ENCODE measurements at regions not wholly inside any gene's neighbourhood (a gene's known extent, or its start where the extent isn't known, plus 50 kb on each side); places are given as distances from the start of the nearest gene placed in this dataset.

DNA sequence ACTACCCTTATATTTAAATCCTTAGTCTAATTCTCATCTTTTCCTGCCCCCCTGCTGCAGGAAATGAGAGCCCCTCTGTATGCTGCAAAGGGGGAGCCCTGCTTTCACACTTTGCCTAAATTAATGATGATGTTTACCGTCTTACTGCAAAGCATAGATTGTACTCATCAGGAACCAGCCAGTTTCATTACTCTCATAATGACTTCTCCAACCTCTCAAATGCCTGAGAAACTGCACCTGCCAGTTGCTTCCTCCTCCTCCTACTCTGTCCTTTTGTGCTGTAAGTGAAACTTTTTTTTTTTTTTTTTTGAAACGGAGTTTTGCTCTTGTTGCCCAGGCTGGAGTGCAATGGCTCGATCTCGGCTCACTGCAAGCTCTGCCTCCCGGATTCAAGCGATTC is 101.7 kb downstream of the ADSS2 start:
- no peak overlapping the region for H3K4me3 ChIP-seq (ENCODE audit: low read depth, low read length)
- TF ChIP-seq, protein P1, sequence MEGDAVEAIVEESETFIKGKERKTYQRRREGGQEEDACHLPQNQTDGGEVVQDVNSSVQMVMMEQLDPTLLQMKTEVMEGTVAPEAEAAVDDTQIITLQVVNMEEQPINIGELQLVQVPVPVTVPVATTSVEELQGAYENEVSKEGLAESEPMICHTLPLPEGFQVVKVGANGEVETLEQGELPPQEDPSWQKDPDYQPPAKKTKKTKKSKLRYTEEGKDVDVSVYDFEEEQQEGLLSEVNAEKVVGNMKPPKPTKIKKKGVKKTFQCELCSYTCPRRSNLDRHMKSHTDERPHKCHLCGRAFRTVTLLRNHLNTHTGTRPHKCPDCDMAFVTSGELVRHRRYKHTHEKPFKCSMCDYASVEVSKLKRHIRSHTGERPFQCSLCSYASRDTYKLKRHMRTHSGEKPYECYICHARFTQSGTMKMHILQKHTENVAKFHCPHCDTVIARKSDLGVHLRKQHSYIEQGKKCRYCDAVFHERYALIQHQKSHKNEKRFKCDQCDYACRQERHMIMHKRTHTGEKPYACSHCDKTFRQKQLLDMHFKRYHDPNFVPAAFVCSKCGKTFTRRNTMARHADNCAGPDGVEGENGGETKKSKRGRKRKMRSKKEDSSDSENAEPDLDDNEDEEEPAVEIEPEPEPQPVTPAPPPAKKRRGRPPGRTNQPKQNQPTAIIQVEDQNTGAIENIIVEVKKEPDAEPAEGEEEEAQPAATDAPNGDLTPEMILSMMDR (conservative IDR thresholded peaks at IDR 0.05; ENCODE audit: low read depth, low read length) = no peak
- no peak for DNase-seq (ENCODE audit: low read depth)

DNA sequence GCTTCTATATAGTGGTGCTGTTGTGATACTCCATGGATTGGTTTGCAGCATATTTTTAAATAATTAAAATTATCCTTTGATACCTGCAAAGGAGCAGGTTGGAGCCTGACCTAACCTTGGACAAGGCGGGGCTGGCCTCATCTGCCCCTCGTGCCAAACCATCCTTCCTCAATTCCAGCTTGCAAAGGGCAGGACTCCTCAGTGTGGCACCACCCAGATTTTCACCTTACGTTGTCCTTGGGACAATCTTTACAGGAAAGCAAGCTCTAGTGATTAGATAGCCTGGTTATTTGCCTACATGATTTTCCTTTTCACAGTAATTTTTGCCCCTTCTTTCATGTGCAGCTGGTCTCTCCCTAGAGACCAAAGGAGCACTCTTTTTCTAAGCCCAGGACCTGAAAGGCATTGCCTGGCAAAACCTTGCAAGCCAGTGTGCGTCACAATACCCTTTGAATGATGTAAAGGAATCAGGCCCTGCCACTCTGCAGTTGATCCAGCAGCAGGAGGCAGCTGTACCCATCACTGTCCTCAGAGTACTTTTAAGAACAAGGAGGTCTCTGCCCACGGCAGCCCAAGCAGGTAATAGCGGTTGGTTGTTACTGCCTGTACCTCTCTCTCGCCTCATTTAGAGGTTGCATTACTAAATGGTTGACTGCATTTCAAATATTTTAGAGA is 99.4 kb downstream of the ADSS2 start:
- no peak overlapping the region for H3K4me3 ChIP-seq (ENCODE audit: low read depth, low read length)
- TF ChIP-seq, protein P1 (conservative IDR thresholded peaks at IDR 0.05; ENCODE audit: low read depth, low read length) = no peak
- DNase-seq (ENCODE audit: low read depth) = no peak

- peak; percentile 97 for DNase-seq (ENCODE audit: low read depth)
- TF ChIP-seq, protein P1 (conservative IDR thresholded peaks at IDR 0.05; ENCODE audit: low read depth, low read length) = no peak
- no peak overlapping the region for H3K4me3 ChIP-seq (ENCODE audit: low read depth, low read length)
Observed at GRCh38 chr1:244353551-244354091, 98.1 kb downstream of the ADSS2 start.

- DNase-seq (ENCODE audit: low read depth) = no peak
- H3K4me3 ChIP-seq (ENCODE audit: low read depth, low read length) = no peak overlapping the region
- TF ChIP-seq, protein P1 (conservative IDR thresholded peaks at IDR 0.05; ENCODE audit: low read depth, low read length) = no peak
Observed at GRCh38 chr1:244354810-244355278, 96.9 kb downstream of the ADSS2 start.

DNA sequence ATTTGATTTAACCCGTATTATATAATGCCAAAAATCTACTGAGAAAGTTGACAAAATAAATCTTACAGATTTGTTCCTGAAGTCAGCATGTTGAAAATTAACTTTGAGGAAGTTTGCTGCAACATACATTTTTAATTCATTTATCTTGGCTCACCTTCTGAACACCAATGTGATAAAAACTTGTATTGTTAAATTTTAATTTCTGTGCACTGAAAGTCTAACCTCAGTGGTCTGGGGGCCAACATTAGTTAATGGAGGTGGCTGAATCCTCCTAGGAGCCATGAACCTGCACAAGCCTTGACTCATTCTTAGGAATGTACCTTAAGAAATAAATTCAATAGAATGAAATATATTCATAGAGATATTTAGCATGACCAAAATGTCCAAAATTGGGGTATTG is 95.3 kb downstream of the ADSS2 start:
- TF ChIP-seq, protein P1 (conservative IDR thresholded peaks at IDR 0.05; ENCODE audit: low read depth, low read length) = no peak
- H3K4me3 ChIP-seq (ENCODE audit: low read depth, low read length) = no peak overlapping the region
- no peak for DNase-seq (ENCODE audit: low read depth)
